ENCODE measurements at regions not wholly inside any gene's neighbourhood (a gene's known extent, or its start where the extent isn't known, plus 50 kb on each side); places are given as distances from the start of the nearest gene placed in this dataset.

- TF ChIP-seq, protein P1, sequence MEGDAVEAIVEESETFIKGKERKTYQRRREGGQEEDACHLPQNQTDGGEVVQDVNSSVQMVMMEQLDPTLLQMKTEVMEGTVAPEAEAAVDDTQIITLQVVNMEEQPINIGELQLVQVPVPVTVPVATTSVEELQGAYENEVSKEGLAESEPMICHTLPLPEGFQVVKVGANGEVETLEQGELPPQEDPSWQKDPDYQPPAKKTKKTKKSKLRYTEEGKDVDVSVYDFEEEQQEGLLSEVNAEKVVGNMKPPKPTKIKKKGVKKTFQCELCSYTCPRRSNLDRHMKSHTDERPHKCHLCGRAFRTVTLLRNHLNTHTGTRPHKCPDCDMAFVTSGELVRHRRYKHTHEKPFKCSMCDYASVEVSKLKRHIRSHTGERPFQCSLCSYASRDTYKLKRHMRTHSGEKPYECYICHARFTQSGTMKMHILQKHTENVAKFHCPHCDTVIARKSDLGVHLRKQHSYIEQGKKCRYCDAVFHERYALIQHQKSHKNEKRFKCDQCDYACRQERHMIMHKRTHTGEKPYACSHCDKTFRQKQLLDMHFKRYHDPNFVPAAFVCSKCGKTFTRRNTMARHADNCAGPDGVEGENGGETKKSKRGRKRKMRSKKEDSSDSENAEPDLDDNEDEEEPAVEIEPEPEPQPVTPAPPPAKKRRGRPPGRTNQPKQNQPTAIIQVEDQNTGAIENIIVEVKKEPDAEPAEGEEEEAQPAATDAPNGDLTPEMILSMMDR (IDR thresholded peaks at IDR 0.05), result no peak
- TF ChIP-seq POLR2A (IDR thresholded peaks at IDR 0.05) (no peak), POLR2AphosphoS5 (IDR thresholded peaks at IDR 0.05) (no peak)
Observed at GRCh38 chr7:38034062-38034908, 113.8 kb downstream of the EPDR1 start.

All from prostate gland (tissue), 2 donors.